ENCODE measurements at regions not wholly inside any gene's neighbourhood (a gene's known extent, or its start where the extent isn't known, plus 50 kb on each side); places are given as distances from the start of the nearest gene placed in this dataset.

GRCh38 chr6:163729127-163729872, 314.8 kb downstream of the QKI start:
- 85% methylated on average over 16 of the region's 16 CpGs for WGBS
- no peak for DNase-seq (ENCODE audit: low spot score)
- intact Hi-C loops (cut with DNase I), result no loop called here

GRCh38 chr6:163728442-163729126, 314.1 kb downstream of the QKI start:
- intact Hi-C loops (cut with DNase I), result no loop called here
- H3K36me3 ChIP-seq, result no peaks in the 10 kb centered on the region
- no peak for TF ChIP-seq POLR2A (IDR thresholded peaks at IDR 0.05)
- TF ChIP-seq POLR2AphosphoS5 (IDR thresholded peaks at IDR 0.05), result no peak
- TF ChIP-seq, protein P1, sequence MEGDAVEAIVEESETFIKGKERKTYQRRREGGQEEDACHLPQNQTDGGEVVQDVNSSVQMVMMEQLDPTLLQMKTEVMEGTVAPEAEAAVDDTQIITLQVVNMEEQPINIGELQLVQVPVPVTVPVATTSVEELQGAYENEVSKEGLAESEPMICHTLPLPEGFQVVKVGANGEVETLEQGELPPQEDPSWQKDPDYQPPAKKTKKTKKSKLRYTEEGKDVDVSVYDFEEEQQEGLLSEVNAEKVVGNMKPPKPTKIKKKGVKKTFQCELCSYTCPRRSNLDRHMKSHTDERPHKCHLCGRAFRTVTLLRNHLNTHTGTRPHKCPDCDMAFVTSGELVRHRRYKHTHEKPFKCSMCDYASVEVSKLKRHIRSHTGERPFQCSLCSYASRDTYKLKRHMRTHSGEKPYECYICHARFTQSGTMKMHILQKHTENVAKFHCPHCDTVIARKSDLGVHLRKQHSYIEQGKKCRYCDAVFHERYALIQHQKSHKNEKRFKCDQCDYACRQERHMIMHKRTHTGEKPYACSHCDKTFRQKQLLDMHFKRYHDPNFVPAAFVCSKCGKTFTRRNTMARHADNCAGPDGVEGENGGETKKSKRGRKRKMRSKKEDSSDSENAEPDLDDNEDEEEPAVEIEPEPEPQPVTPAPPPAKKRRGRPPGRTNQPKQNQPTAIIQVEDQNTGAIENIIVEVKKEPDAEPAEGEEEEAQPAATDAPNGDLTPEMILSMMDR (IDR thresholded peaks at IDR 0.05), result no peak
- no peaks in the 10 kb centered on the region for H3K4me1 ChIP-seq (replicated peaks)
- DNase-seq (ENCODE audit: low spot score), result no peak
- no peaks in the 10 kb centered on the region for H3K27me3 ChIP-seq (replicated peaks; ENCODE audit: insufficient read depth)
- 87% methylated on average over 13 of the region's 13 CpGs for WGBS
- no peaks in the 10 kb centered on the region for H3K9me3 ChIP-seq
- no peak overlapping the region for H3K4me3 ChIP-seq
- no peak overlapping the region for H3K27ac ChIP-seq

More at GRCh38 chr6:163729127-163729872, 314.8 kb downstream of the QKI start:
- TF ChIP-seq POLR2A (IDR thresholded peaks at IDR 0.05) (no peak), POLR2AphosphoS5 (IDR thresholded peaks at IDR 0.05) (no peak)
- TF ChIP-seq, protein P1 (IDR thresholded peaks at IDR 0.05), result no peak
- Histone ChIP-seq H3K27me3 (replicated peaks; ENCODE audit: insufficient read depth) (no peaks in the 10 kb centered on the region), H3K36me3 (no peaks in the 10 kb centered on the region), H3K27ac (no peak overlapping the region), H3K9me3 (no peaks in the 10 kb centered on the region), H3K4me3 (no peak overlapping the region), H3K4me1 (replicated peaks) (no peaks in the 10 kb centered on the region)

GRCh38 chr6:163726037-163726695, 311.6 kb downstream of the QKI start:
- no peak for DNase-seq (ENCODE audit: low spot score)

DNA sequence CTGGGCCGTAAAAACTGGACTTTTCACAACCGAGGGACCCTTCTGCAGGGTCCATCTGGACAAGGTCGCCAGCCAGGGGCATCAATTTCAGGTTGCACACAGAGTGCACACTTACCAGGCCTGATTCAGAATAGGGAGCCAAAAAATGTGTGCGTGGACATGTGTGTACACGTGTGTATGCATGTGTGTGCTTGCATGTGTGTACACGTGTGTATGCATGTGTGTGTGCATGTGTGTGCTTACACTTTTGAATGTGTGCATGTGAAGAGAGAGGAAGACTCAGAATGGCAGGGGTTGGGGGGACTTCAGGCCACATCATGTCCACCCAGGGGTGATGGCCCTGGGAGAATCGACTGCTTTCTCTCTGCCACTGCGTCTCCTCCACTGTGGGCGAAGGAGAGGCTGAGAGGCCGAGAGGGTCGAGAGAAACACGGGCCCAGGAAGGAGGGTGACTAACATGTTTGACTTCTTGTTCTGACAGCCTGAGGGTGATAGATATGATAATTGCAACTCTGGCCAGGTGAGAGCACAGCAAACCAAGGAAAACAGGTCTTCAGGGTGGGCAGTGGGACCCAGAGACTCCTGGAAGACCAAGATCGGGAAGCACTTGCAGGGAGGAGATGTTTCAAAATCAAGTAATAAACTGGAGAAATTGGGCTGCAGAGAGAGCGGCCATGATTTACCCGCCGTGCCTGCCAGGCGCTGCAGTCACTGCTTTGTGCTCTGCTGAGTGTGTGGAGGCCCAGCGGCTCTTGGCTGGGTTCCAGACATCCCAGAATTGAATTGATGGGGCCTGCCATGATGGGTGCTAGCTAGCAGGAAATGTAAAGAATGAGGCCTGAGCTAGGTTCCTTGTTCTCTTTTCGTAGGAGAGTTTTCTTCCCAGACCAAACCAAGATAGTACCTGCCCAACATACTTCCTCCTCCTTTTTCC, 310.8 kb downstream of the QKI start:
- intact Hi-C loops (cut with DNase I), result no loop called here
- H3K27me3 ChIP-seq (replicated peaks; ENCODE audit: insufficient read depth), result no peaks in the 10 kb centered on the region
- TF ChIP-seq, protein P1 (IDR thresholded peaks at IDR 0.05), result no peak
- no peak for TF ChIP-seq POLR2A (IDR thresholded peaks at IDR 0.05)
- no peak for TF ChIP-seq POLR2AphosphoS5 (IDR thresholded peaks at IDR 0.05)
- H3K36me3 ChIP-seq, result no peaks in the 10 kb centered on the region
- 84% methylated on average over 19 of the region's 19 CpGs for WGBS
- no peaks in the 10 kb centered on the region for H3K4me1 ChIP-seq (replicated peaks)
- DNase-seq (ENCODE audit: low spot score), result no peak
- no peak overlapping the region for H3K27ac ChIP-seq
- H3K9me3 ChIP-seq, result no peaks in the 10 kb centered on the region
- no peak overlapping the region for H3K4me3 ChIP-seq

More at GRCh38 chr6:163726037-163726695, 311.6 kb downstream of the QKI start:
- TF ChIP-seq POLR2AphosphoS5 (IDR thresholded peaks at IDR 0.05) (no peak), POLR2A (IDR thresholded peaks at IDR 0.05) (no peak)
- TF ChIP-seq, protein P1 (IDR thresholded peaks at IDR 0.05), result no peak
- WGBS, result 90% methylated on average over 14 of the region's 14 CpGs
- H3K4me3 ChIP-seq, result no peak overlapping the region
- H3K27ac ChIP-seq, result no peak overlapping the region
- no peaks in the 10 kb centered on the region for H3K36me3 ChIP-seq
- no peaks in the 10 kb centered on the region for H3K4me1 ChIP-seq (replicated peaks)
- H3K9me3 ChIP-seq, result no peaks in the 10 kb centered on the region
- intact Hi-C loops (cut with DNase I), result no loop called here
- no peaks in the 10 kb centered on the region for H3K27me3 ChIP-seq (replicated peaks; ENCODE audit: insufficient read depth)
